Muscle of leg (tissue), 3 donors: ENCODE measurements at regions not wholly inside any gene's neighbourhood (a gene's known extent, or its start where the extent isn't known, plus 50 kb on each side); places are given as distances from the start of the nearest gene placed in this dataset.

Experiments
- DNase-seq: peaks from one replicate; pipeline ENCODE4 v3.0.0; 2013
- H3K27ac ChIP-seq: one replicate; pipeline ENCODE4 v1.5.1; 2013; ENCODE audit warnings: mild to moderate bottlenecking, low read length, control low read depth
- H3K27me3 ChIP-seq: one replicate; pipeline ENCODE4 v1.6.1; 2013; ENCODE audit warnings: low read length; ENCODE audit not compliant: control insufficient read depth, insufficient read depth
- H3K36me3 ChIP-seq: one replicate; pipeline ENCODE4 v1.6.1; 2013; ENCODE audit warnings: low read length; ENCODE audit not compliant: control insufficient read depth, insufficient read depth
- H3K4me1 ChIP-seq: one replicate; pipeline ENCODE4 v1.6.1; 2013; ENCODE audit warnings: low read length; ENCODE audit not compliant: control insufficient read depth, insufficient read depth
- H3K4me3 ChIP-seq: one replicate; pipeline ENCODE4 v1.5.1; 2013; ENCODE audit warnings: low read length, control low read depth
- H3K9me3 ChIP-seq: replicated peaks from 2 replicates; pipeline ENCODE4 v1.6.1; 2013; ENCODE audit warnings: low read depth, low read length; ENCODE audit not compliant: control insufficient read depth
- WGBS: methylation state at CpG from one replicate; pipeline ENCODE4 v1.1.5; 2013; ENCODE audit warnings: missing lambda C conversion rate; ENCODE audit not compliant: insufficient coverage; 5-methylcytosine and 5-hydroxymethylcytosine counted together

DNA sequence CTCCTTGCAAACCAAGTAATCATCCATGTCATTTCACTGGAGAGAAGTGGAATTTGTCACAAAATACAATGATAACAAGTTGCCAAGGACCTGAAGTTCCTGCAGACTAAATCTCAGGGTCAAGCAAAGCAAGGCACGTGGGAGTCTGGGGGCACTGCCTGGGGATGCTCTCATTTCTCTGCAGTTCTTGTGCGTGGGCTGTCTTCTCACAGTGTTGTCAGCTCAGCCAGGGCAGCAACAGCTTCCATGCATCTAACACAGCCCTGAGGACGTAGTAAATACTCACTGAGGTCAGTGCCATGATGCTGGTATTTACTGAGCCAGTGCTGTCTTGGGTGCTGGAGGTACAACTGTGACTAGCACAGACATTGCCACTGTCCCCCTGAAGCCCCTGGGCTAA, 62.9 kb upstream of the CMKLR1 start:
- DNase-seq: no peak
- Histone ChIP-seq H3K4me3 (no peak overlapping the region), H3K9me3 (peaks cover 6% of the 10 kb centered on the region), H3K4me1 (peaks cover 17% of the 10 kb centered on the region), H3K36me3 (no peaks in the 10 kb centered on the region), H3K27me3 (no peaks in the 10 kb centered on the region), H3K27ac (no peak overlapping the region)
- 48% methylated on average over 2 of the region's 3 CpGs for WGBS

DNA sequence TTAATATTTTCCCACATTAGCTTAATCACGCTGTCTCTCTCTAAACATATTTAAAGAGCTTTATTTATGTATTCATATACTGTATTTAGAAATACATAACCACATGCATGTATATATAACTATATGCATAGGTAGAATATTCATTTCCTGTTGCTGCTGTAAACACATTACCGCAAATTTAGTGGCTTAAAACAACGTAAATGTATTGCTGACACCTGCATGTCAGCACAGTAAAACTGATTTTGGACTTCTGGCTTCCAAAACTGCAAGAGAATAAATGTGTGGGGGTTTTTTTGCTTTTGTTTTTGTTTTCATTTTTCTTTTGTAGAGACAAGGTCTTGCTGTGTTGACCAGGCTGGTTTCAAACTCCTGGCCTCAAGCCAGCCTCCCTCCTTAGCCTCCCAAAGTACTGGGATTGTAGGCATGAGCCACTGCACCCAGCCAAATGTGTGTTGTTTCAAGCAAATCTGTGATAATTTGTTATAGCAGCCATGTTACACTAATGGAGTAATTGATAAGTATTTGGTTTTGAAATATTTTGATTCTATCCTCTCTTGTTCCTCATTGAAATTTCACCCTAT, 61.9 kb upstream of the CMKLR1 start:
- Histone ChIP-seq H3K4me3 (no peak overlapping the region), H3K4me1 (peaks cover 17% of the 10 kb centered on the region), H3K27ac (no peak overlapping the region), H3K27me3 (no peaks in the 10 kb centered on the region), H3K9me3 (peaks cover 3% of the 10 kb centered on the region), H3K36me3 (no peaks in the 10 kb centered on the region)
- no CpG with 5 or more reads among the region's 3 CpGs for WGBS
- no peak for DNase-seq

DNA sequence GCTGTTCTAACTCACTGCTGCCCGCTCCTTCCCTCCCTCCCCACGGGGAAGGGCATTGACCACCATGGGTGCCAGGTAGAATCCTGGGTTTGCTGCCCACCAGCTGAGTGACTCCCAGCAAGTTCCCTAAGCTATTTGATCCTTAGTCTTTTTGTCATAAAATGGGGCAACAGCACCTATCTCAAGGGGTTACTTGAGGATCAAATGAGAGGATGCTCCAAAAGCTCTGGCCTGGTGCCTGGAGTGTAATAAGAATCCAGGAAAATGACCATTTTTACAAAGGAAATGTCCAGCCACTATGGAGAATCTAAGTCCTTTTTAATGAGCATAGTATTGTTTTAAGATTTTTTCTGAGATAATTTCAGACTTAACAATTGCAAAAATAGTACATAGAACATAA, 61.4 kb upstream of the CMKLR1 start:
- peak; percentile 45 for DNase-seq
- H3K27me3 ChIP-seq: no peaks in the 10 kb centered on the region
- 73% methylated on average over 2 of the region's 2 CpGs for WGBS
- H3K27ac ChIP-seq: no peak overlapping the region
- H3K4me1 ChIP-seq: peaks cover 17% of the 10 kb centered on the region
- no peak overlapping the region for H3K4me3 ChIP-seq
- H3K9me3 ChIP-seq: no peaks in the 10 kb centered on the region
- H3K36me3 ChIP-seq: no peaks in the 10 kb centered on the region

DNA sequence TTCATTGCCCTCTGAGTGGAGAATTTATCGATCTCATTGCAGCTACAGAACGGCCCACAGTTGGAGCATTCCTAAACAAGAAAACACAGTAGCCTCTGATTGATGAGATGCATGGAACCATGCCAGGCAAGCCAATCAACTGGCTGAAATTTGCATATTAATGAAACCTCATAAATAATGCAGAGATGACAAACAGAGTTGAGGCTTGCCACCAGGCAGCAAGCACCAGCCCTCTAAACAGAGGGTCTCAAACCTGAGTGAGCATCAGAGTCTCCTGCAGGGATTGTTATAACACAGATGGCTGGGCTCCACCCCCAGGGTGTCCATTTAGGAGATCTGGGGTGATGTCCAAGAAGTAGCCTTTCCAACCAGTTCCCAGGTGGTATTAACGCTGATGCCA, 60.9 kb upstream of the CMKLR1 start:
- Histone ChIP-seq H3K36me3 (no peaks in the 10 kb centered on the region), H3K4me1 (peaks cover 17% of the 10 kb centered on the region), H3K27me3 (no peaks in the 10 kb centered on the region), H3K4me3 (no peak overlapping the region), H3K9me3 (no peaks in the 10 kb centered on the region), H3K27ac (no peak overlapping the region)
- no peak for DNase-seq
- WGBS: 25% methylated on average over 1 of the region's 3 CpGs

- H3K4me3 ChIP-seq: no peak overlapping the region
- DNase-seq: peak; percentile 89
- no peaks in the 10 kb centered on the region for H3K27me3 ChIP-seq
- 40% methylated on average over 2 of the region's 5 CpGs for WGBS
- no peak overlapping the region for H3K27ac ChIP-seq
- H3K4me1 ChIP-seq: peaks cover 18% of the 10 kb centered on the region
- H3K36me3 ChIP-seq: no peaks in the 10 kb centered on the region
- H3K9me3 ChIP-seq: no peaks in the 10 kb centered on the region
Measured at GRCh38 chr12:108399514-108399913, 60.4 kb upstream of the CMKLR1 start.

GRCh38 chr12:108394196-108394595, 55.1 kb upstream of the CMKLR1 start:
- no peaks in the 10 kb centered on the region for H3K27me3 ChIP-seq
- peaks cover 14% of the 10 kb centered on the region for H3K4me1 ChIP-seq
- WGBS: 37% methylated on average over 5 of the region's 5 CpGs
- H3K4me3 ChIP-seq: no peak overlapping the region
- DNase-seq: peak; percentile 83
- H3K9me3 ChIP-seq: no peaks in the 10 kb centered on the region
- H3K27ac ChIP-seq: no peak overlapping the region
- no peaks in the 10 kb centered on the region for H3K36me3 ChIP-seq

DNA sequence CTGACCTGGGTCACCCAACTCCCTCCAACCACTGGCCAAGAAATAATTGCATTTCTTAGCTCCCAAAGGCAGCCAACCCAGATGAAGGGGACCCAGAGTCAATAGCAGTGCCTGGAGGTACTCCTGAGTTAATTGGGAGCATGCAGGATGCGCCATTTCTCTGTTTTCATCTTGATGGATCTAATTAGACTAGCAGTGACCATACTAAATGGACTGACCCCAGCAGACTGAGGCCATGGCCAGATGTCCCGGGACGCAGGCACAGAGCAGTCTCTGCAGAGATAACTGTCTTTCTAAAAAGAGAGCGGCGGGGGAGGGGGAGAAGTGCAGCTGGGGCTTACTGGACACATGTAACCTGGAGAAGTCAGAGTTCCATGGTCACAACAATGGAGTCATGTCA, 53.2 kb upstream of the CMKLR1 start:
- Histone ChIP-seq H3K4me3 (no peak overlapping the region), H3K36me3 (no peaks in the 10 kb centered on the region), H3K9me3 (no peaks in the 10 kb centered on the region), H3K27ac (no peak overlapping the region), H3K27me3 (no peaks in the 10 kb centered on the region), H3K4me1 (peaks cover 10% of the 10 kb centered on the region)
- no peak for DNase-seq
- whole genome bisulfite sequencing: 72% methylated on average over 2 of the region's 5 CpGs

DNA sequence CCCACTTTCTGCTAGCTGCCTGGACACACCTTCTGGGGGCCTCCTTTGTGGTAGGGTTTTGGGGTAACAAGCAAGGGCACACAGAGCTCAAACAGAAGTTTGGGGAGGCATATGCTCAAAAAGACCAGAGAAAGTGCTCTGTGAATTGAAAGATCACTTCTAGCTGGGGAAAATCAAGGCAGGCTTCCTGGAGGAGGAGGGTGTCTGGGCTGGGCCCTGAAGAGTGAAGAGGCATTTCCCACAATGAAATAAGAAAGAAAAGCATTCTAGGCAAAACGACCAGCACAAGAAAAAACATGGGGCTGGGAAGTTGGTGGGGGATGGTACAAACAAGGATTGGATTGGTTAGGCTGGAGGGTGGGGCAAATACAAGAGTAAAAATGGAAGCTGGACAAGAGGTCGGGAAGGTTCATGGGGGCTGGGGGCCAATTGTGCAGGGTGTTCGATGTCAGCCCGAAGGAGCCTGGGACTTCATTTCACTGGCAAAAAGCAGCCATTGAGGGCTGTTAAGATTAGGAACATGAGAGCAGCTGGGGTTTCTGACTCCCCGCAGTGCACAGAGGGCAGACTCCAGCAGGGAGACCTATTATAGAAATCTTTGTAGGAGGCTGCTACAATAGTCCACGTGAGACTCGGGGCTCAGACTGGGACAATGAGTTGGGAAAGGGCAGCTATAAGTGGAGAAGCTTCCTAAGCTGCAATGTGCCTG, 51.5 kb upstream of the CMKLR1 start:
- no peak overlapping the region for H3K4me3 ChIP-seq
- WGBS: 36% methylated on average over 7 of the region's 7 CpGs
- H3K27ac ChIP-seq: no peak overlapping the region
- no peaks in the 10 kb centered on the region for H3K36me3 ChIP-seq
- no peaks in the 10 kb centered on the region for H3K27me3 ChIP-seq
- DNase-seq: no peak
- H3K9me3 ChIP-seq: no peaks in the 10 kb centered on the region
- H3K4me1 ChIP-seq: peaks cover 10% of the 10 kb centered on the region

- DNase-seq: no peak
- 100% methylated on average over 1 of the region's 1 CpG for WGBS
- H3K27me3 ChIP-seq: no peaks in the 10 kb centered on the region
- no peak overlapping the region for H3K27ac ChIP-seq
- no peaks in the 10 kb centered on the region for H3K9me3 ChIP-seq
- H3K36me3 ChIP-seq: no peaks in the 10 kb centered on the region
- H3K4me1 ChIP-seq: peaks cover 10% of the 10 kb centered on the region
- no peak overlapping the region for H3K4me3 ChIP-seq
Measured at GRCh38 chr12:108389544-108389943, 50.4 kb upstream of the CMKLR1 start.
